GM21723 (cell line): ENCODE measurements at regions not wholly inside any gene's neighbourhood (a gene's known extent, or its start where the extent isn't known, plus 50 kb on each side); places are given as distances from the start of the nearest gene placed in this dataset.

ENCODE experiments used
- ATAC-seq: cut with Tn5 transposase; IDR thresholded peaks from one replicate; pipeline ENCODE4 v1.9.1; 2021; ENCODE audit warnings: mild to moderate bottlenecking, moderate library complexity; ENCODE audit not compliant: unreplicated experiment

DNA sequence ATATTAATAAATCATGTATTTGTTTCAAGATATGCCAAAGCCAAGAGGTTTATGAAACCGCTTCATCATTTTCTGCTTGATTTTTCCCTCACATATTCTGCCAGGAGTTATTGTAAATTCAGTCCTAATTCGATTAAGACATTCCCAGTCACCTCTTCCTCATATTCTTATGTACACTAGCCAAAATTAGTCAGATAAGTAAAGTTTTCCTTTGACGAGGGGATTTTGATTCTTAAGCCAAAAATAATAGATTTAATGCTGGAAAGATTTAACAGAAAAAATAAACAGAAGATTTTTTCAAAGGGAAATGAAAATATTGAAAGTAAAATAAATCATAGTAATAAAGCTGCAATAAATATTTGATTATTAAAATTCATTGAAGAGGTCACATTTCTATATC, 51.0 kb upstream of the VEGFC start:
- no peak for ATAC-seq

DNA sequence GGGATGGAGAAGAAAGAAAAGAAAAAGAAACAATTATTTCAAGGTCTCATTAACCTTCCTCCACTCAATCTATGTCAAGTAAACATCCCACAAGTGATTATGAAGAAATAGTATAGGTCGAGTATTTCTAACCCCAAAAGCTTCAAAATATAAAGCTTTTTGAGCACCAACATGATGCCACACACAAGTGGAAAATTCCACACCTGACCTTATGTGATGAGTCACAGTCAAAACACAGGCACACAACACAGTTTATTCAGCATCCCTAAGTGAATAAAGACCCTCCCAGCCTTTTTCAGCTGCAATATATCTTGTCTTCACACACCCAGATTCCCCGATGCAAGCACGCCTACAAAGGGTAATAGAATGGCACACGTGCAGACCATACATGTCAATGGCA, 51.7 kb upstream of the VEGFC start:
- ATAC-seq, result no peak

DNA sequence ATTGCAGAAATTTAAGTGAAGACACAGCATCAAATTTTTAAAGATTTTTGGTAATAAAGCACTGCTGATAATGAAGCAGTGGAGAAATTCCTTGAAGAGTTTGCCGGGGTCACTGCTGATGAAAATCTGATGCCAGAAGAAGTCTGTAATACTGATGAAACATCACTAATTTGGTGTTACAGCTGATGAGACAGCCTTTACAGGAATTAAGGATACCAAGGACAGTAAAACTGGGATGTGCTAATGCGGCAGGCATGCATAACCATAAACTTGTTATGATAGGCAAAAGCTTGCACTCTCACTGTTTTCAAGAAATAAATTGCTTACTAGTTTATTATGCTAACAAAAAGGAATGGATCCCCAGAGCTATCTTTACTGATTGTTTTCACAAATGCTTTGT, 52.9 kb upstream of the VEGFC start:
- no peak for ATAC-seq

DNA sequence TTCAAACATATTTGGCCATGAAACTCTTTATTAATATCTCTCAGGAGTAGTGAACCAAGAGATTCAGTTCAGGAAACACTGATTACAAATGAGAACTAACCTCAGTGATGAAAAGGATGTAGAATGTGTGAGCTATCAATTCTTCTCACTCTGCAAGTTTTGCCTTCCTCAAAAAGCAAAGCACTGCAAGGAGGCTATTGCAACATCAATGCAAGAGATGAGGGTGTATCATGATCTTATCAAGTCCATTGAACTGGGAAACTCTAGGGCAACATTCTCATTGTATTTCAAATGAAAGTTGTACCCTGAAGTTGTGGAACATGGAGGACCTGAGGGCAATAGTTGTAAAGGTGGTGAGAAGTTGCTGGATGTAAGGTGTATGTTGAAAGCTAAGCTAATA, 56.4 kb upstream of the VEGFC start:
- ATAC-seq, result no peak

DNA sequence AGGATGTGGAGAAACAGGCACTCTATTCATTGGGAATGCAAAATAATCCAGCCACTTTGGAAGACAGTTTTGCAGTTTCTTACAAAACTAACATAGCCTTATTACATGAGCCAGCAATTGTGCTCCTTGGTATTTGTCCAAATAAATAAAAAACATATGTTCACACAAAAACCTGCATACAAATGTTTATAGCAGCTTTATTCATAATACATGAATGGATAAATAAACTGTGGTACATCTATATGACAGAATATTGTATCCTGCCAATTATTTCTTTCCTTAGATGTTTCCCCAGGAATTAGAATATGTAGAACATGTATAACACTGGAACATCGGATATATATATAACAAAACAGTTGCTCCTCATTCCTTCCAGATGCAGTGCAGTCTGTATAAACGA, 57.7 kb upstream of the VEGFC start:
- ATAC-seq, result no peak

DNA sequence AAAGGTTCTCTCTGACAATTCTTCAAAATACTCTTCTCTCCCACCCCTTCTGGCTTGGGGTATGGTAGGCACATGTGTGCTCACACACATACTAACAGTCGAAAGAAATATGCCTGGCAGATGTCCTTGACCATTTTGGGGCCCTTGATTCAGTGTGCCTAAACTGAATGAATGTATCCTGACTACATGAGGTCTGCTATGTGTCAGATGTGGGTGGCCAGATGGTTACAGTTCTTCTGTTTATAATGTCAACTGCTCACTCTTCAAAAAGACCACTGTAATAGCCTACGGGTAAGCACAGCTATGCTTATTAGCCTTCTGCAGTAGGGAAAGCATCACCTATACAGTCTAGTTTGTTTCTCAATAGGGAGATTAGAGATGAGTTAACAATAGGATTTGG, 63.7 kb upstream of the VEGFC start:
- ATAC-seq, result no peak

DNA sequence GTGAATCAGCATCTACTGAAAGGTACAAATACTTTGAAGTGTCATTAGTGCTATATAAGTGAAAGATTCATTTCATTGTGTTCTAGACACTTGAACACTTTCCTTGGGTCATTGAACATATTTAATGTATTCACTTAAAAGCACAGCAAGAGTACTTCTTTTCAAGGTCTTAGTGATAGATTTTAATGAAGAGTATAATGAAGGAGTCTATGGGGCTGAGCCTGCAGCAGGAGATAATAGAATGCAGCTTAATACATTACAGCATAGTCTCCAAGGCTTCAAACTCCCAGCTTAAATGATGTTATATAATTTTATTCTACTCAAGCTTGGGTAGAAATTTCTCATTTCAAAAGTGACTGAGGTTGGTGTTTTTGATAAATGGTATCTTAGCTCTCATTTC, 66.1 kb upstream of the VEGFC start:
- no peak for ATAC-seq

DNA sequence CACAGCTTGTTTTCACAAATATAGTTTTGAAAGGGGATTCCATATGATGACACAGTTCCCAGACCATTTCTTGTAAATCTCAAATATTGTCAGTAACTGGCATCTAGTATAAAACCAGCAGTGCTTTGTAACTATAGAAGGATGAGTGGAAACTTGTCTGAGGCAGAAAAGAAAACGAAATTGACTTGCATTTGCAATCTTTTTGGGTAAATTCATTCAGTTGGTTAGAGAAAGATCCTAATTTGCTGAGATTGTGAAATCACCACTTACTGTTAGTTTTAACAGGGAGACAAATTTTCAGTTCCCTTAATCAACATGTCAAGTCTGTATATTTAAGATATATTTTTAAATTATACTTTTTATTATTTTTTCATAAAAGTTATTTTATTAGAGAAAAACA, 71.5 kb upstream of the VEGFC start:
- ATAC-seq, result no peak

DNA sequence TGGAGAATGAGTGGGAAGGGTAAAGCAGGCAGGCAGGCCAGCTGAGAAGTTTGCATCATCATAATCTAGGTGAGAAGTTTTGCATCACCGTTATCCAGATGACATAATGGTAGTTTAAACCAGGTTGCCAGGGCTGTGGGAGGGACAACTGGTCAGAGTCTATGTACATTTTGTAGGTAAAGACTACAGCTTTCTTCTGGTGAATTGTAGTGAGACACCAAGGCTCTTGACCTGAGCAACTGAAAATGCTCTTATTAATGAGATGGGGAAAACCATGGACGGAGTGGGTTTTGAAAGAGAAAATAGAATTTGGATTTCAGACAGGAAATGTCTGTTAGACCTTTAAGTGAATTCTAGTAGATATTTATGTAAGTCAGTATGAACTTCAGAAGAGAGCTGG, 76.0 kb upstream of the VEGFC start:
- no peak for ATAC-seq

DNA sequence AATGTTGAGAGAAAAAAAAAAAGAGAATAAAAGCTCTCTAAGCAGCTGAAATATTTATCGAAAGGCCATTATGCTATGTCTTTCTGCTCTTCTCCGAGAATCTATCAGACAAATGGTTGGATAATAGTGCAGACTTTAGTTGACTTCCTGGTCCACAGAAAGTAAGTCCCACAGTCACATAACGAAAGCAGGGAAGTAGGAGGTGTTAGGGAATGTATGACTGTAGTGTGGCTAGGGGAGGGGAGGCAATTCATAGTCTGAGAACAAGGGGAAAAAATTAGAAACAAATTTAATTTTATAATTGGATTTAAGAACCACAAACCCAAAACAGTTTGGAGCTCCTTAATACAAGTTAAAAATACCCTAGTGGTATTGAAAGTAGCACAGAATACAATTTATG, 79.7 kb upstream of the VEGFC start:
- ATAC-seq, result no peak

DNA sequence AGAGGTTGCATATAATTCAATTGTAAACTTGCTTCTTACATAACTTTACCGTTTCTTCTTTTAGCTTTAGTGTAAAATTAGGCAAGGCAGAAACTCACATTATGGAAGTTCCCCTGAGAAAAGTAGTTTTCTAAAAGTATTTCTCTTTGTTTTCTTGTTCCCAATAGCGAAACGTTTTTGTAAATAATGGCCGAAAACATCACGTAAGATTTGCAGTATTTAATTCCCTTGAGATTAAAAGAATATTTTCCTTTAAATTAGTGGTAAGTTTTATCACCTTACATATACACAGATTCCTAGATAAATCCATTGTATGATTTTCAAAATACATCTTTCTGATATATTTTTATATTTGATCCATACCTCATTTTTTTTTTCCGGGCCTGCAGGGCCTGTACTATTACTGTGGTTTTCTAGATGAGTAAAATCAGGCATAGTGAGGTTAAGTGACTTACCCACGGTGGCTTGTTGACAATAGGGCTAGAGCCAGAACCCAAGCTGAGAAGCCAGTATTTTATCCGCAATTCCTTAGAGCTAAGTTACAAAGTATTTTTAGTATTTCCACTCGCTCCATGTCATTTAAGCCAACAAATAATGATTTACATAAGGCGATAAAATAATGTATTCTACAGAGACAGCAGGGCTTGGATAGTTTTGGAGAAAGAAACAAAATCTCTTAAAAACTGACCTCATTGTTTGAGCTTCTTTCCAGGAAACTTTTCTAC, 82.2 kb upstream of the VEGFC start:
- no peak for ATAC-seq

DNA sequence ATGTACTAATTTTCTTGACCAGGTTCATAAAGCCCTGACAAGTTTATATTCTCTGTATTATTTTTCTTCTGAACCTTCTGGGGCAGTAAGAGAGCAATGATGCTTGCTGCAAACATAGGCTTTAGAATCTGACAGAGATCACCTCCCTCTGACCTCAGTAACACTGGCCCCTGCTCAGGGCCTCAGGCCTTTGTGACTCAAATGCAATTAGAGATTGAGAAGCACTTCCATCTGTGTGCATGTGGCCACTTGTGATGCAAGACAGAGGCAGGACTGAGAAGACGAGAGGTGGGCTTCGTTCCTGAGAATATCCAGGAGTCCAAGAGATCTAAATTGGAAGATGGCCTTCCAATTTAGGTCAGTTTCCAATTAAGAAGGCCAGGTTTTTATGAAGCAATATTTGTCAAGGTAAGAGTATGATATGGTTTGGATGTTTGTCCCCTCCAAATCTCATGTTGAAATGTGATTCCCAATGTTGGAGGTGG, 82.8 kb upstream of the VEGFC start:
- no peak for ATAC-seq

DNA sequence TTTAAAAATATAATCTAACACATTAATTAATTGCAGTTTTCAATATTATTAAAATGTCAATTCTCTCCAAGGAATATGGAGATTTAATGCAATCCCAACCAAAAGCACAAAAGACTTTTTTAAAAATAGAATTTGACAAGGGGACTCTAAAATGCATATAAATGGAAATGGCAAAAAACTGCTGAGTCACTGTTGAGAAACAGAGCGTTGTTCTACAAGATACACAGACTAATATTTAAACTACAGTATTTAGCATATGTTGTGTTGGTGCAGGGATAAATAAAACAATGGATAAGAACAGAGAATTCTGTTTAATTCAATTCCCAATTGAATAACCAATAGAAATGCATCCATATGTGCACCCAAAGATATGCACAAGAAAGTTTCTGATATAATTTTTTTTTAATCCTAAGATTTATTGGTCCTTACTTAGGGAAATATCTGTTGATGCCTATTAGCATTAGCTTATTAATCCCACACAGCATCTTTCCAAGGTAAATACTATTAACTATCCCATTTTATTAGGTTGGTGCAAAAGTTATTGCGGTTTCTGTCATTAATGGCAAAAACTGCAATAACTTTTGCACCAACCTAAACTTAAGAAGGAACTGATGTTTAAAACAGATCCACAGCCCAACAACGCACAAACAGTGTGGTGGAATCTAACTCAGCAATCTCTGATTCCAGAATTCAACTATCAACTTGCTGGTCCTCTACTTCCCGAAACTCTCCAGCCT, 86.8 kb upstream of the VEGFC start:
- no peak for ATAC-seq

DNA sequence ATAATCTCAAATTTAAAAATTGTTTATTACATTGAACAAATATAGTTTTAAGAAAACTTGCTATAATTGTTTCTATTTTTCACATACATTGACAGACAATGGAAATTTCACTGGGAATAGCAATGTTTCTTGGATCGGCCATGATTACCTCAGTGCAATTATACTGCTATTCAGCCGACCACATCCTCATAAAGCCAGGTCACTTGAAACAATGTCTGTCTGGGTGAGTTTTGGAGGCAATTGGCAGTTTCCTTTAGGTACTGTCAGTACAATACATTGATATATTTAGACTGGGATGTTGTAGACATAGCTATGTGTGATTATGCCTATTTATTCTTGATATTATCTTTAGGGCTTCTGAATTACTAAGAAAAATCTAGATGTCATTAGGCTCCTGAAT, 89.5 kb upstream of the VEGFC start:
- ATAC-seq, result no peak

DNA sequence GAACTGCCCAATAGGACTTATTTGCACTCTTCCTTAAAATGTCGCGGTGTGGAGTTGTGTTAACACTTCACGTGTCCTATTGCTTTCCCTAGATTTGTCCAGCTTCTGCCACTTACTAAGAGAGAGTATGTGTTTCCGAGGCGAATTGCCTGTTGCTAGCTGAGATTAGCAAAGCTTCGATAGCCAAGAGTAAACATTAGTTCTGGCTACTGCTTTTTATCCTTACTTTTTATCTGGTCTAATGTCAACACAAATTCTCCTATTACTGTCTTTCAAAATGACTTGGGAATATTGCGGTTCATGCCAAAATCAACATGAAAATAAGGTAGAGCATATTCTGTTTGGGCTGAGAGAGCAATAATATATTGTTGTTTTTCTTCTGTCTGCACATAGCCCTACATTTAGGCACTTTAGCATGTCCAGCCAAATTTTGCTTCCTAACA, 90.4 kb upstream of the VEGFC start:
- no peak for ATAC-seq

DNA sequence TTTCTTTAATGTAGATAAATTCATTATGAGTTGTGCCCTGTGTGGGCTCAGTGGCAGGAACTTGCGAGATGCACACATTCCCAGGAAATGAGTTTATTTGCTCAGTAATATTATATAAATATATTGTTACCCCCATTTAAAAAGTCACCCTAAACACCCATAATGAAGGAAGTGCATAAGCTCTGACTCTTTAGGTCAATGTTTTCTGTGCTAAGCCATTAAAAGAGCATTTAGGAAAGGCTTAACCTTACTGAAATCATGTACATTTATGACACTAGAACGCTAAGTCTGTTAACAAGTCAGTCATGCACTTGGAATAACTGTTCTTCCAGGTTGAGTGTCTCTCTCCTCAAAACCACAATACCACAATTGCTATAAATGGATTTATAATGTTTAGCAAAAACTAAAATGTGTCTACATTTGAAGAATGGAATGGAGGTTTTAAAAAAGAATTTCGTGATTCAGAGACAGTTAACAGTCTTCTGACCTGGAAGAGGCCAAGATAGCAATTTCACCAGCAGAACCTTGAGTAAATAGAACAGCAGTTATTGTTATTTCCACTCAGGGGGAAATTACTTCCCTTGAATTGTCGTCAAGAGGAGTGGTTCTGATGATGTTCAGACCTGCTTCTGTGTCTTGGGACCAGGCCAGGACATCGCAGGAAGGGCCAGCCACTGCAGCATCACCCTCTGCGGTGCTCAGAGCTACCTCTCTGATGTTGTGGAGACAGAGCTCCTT, 91.1 kb upstream of the VEGFC start:
- no peak for ATAC-seq

DNA sequence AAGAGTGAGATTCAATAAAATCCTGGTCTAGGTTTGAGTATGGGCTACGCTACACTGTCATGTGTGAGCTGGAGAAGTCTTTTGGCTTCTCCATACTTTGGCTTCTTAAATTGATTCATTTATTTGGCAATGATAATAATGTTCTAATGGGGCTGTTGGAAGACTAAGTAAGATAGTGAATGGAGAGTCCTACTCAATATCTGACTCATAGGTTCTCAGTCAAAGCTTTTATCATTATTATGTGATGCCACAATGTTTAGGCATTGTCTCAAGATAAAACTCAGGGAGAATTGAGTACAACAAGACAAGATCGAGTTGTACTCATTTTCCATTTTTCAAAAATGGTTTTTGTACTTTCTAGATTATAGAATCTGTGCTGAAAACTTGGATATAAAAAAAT, 92.5 kb upstream of the VEGFC start:
- ATAC-seq, result no peak

DNA sequence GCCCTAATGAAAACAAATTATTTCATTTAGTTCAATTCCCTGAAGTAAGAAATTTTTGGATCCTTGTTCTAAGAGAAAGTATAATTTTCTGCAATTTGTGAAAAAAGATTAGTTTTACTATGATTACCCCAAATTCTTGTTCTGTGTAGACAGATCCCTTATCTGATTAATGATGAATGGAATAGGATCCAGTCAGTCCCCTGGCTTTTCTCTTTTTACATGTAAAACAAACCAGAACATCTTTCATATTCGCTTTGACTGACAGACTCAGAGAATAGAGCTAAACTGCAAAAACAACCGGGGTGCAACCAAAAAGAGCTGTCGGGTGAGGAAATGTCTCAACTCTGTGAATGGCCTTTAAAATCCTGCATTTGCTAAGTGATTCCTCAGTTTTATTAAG, 93.4 kb upstream of the VEGFC start:
- ATAC-seq, result no peak

DNA sequence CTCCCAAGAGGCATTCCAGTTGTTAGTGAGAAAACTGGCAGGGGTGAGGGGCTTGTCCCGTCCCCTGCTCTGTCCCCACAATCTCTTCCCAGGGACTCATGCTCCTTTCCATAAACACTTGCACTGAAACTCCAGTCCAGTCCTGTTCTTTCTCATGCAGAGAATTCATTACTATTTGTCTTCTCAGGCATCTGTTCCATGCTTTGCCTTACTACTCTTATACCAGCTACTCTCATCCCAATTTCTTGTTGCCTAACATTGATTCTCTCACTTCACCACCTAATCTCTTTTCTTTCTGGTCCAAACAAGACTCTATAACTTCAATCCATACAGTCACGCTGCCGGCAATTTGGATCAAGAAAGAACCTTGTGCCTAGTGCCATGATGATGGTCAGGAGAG, 97.1 kb upstream of the VEGFC start:
- ATAC-seq, result no peak

DNA sequence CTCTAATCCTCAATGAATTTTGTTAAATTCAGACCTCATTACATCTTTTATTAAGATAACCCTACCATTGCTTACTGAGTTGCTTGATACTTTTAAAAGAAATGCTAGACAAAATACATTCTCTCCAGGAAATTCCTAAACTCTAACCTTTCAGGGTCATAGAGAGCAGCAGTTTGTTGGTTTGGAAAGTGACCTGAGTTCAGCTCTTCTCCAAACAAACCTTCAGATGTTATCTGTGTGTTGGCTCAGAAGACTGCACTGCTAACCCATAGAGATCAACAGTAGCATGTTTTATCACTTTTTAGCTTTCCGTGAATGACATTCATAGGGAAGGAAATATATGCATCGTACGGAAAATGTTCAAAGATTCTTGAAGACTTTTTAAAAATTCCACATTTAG, 101.8 kb upstream of the VEGFC start:
- ATAC-seq, result no peak

DNA sequence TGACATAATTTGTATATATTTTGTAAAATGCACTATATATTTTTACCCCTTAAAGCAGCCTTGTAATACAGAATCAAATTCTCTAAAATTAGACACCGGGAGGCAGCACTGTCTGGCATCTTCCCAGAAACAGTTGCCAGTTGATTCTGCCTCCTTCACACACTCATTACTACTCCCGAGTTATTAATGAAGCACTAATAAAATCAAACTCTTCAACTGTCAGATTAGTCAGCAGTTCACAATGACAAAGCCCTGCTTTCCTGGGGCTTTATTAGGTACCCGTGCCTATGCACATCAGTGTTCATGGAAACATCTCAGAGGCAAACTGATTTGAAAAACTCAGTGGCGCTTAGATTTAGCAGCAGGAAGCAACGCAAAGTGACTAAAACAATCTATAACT, 103.5 kb upstream of the VEGFC start:
- no peak for ATAC-seq

DNA sequence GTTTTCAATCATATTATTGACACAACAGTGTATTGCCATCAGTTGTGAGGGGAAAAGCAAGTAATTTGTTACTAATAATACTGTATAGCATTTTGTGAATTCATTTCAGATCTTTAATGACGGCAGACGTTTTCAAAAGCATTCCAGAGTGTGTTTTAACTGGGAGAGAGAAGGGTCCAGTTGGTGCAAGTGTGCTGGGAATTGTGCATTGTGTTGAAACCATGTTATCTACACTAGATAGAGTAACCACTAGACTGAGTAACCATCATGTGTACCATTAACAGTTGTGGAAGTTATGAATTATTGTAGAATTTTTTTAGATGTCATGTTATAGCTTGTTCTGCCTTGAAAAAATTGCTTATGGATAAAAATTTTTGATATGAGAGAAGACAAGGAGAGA, 104.5 kb upstream of the VEGFC start:
- ATAC-seq, result no peak
